Adrenal gland (tissue), 9 donors: ENCODE measurements at regions not wholly inside any gene's neighbourhood (a gene's known extent, or its start where the extent isn't known, plus 50 kb on each side); places are given as distances from the start of the nearest gene placed in this dataset.

Source experiments
- DNase-seq, 7 donors: peaks; one replicate each; pipeline ENCODE4 v3.0.0-alpha.2; 2019 to 2020
- H3K27ac ChIP-seq, 5 donors: fragments of 200-600 bp; sonication (generic) in 4 of 5; 1 replicate in 3 of 5; 2 replicates in 2 of 5; pipeline versions ENCODE4 v1.5.1 to v1.8.0; 2016 to 2020; ENCODE audit warnings: mild to moderate bottlenecking in 1 of 5
- H3K27me3 ChIP-seq: fragments of 200-600 bp; 2 replicates; pipeline ENCODE4 v1.8.0; 2021
- H3K36me3 ChIP-seq, 2 donors: fragments of 200-600 bp; replicated peaks in 1 of 2; 1 replicate in 1 of 2; 2 replicates in 1 of 2; pipeline versions ENCODE4 v1.5.1 to v1.8.0; 2018 to 2022
- H3K4me1 ChIP-seq, 2 donors: fragments of 200-600 bp; replicated peaks in 1 of 2; 1 replicate in 1 of 2; 2 replicates in 1 of 2; pipeline versions ENCODE4 v1.5.1 to v1.8.0; 2018 to 2021
- H3K4me3 ChIP-seq, 4 donors: fragments of 200-600 bp; sonication (generic) in 3 of 4; one replicate each; pipeline ENCODE4 v1.5.1; 2016 to 2018
- H3K9me3 ChIP-seq, 3 donors: fragments of 200-600 bp; sonication (generic) in 1 of 3; replicated peaks in 1 of 3; 1 replicate in 2 of 3; 2 replicates in 1 of 3; pipeline versions ENCODE4 v1.5.1 to v1.8.0; 2016 to 2021
- POLR2A ChIP-seq, 2 donors: fragments of 450-650 bp; IDR thresholded peaks; one replicate each; pipeline ENCODE4 v1.6.1; 2017; ENCODE audit warnings: antibody characterized with exemption in 2 of 2, mild to moderate bottlenecking in 2 of 2, moderate library complexity in 1 of 2
- WGBS, 4 donors: extraction: QIAGEN DNeasy Blood & Tissue Kit in 2 of 4; methylation state at CpG; one replicate each; pipeline versions ENCODE4 v1.1.5 to v1.1.7; 2013 to 2017; 5-methylcytosine and 5-hydroxymethylcytosine counted together
- intact Hi-C, 2 donors: fragments of 100-400 bp; cut with DNase I; formaldehyde crosslinking; loops; one replicate each; pipeline versions ENCODE4 v1.14.1 to v1.15.0; 2022 to 2023
- TF ChIP-seq, protein P1 (sequence below), 6 experiments: fragments of 450-650 bp in 4 of 6; fragments of 200-600 bp in 2 of 6; sonication (generic) in 1 of 6; IDR thresholded peaks; 1 replicate in 5 of 6; 2 replicates in 1 of 6; pipeline versions ENCODE4 v1.5.1 to v1.8.0; 2016 to 2021; ENCODE audit warnings: antibody characterized with exemption in 6 of 6, mild to moderate bottlenecking in 2 of 6, moderate library complexity in 1 of 6
- donor health status: healthy with polysubstance abuse.
- donor health status: Bipolar disorder and iron deficiency.
- donor health status: DM: yes; HTN: yes; CAD: no.
- donor health status: DM: no; HTN: no; CAD: no.
- donor health status: DM: no; HTN: no; CAD: no.

- no peaks in the 10 kb centered on the region for H3K36me3 ChIP-seq
- 48 to 52% (median 50%) methylated on average over 3 of the region's 3 CpGs for WGBS, 4 donors
- no peaks in the 10 kb centered on the region for H3K27me3 ChIP-seq
- DNase-seq: no peak
- TF ChIP-seq POLR2A (IDR thresholded peaks at IDR 0.05): no peak
- TF ChIP-seq, protein P1, sequence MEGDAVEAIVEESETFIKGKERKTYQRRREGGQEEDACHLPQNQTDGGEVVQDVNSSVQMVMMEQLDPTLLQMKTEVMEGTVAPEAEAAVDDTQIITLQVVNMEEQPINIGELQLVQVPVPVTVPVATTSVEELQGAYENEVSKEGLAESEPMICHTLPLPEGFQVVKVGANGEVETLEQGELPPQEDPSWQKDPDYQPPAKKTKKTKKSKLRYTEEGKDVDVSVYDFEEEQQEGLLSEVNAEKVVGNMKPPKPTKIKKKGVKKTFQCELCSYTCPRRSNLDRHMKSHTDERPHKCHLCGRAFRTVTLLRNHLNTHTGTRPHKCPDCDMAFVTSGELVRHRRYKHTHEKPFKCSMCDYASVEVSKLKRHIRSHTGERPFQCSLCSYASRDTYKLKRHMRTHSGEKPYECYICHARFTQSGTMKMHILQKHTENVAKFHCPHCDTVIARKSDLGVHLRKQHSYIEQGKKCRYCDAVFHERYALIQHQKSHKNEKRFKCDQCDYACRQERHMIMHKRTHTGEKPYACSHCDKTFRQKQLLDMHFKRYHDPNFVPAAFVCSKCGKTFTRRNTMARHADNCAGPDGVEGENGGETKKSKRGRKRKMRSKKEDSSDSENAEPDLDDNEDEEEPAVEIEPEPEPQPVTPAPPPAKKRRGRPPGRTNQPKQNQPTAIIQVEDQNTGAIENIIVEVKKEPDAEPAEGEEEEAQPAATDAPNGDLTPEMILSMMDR (IDR thresholded peaks at IDR 0.05): no peak
- H3K4me3 ChIP-seq: no peak overlapping the region
- intact Hi-C loops: no loop called here
- H3K9me3 ChIP-seq: no peaks in the 10 kb centered on the region
- H3K27ac ChIP-seq: no peak overlapping the region
- H3K4me1 ChIP-seq: no peaks in the 10 kb centered on the region
Measured at GRCh38 chr6:80689716-80690395, 583.4 kb downstream of the BCKDHB start.

DNA sequence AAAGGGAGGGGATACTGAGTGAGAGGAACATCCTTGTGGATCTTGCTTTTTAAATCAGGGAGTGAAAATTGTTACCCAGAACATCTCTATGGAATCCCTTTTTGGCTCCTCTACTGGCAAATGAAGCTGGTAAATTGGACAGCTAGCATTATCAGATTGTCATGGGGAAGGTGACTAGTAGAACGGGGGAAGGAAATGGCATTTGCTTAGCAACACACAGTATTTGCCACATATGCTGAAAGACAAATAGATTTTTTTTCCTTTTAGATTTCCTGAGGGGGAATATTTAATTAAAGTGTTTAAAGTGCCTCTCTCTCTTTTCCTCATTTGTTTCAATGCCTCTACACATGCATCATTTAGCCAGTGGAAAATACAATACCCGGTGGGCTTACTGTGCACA is 573.5 kb downstream of the BCKDHB start:
- no peak overlapping the region for H3K27ac ChIP-seq
- H3K9me3 ChIP-seq: no peaks in the 10 kb centered on the region
- 64 to 78% (median 70%) methylated on average over 2 of the region's 2 CpGs for WGBS, 4 donors
- no peak for TF ChIP-seq POLR2A (IDR thresholded peaks at IDR 0.05)
- TF ChIP-seq, protein P1 (IDR thresholded peaks at IDR 0.05): no peak
- DNase-seq: no peak
- no peaks in the 10 kb centered on the region for H3K36me3 ChIP-seq
- intact Hi-C loops: no loop called here
- H3K4me3 ChIP-seq: no peak overlapping the region
- no peaks in the 10 kb centered on the region for H3K27me3 ChIP-seq
- no peaks in the 10 kb centered on the region for H3K4me1 ChIP-seq

- no peaks in the 10 kb centered on the region for H3K9me3 ChIP-seq
- intact Hi-C loops: no loop called here
- no peaks in the 10 kb centered on the region for H3K4me1 ChIP-seq
- H3K4me3 ChIP-seq: no peak overlapping the region
- H3K27me3 ChIP-seq: no peaks in the 10 kb centered on the region
- no peak for TF ChIP-seq POLR2A (IDR thresholded peaks at IDR 0.05)
- TF ChIP-seq, protein P1 (IDR thresholded peaks at IDR 0.05): no peak
- no peaks in the 10 kb centered on the region for H3K36me3 ChIP-seq
- 58 to 81% (median 75%) methylated on average over 3 of the region's 3 CpGs for WGBS, 4 donors
- H3K27ac ChIP-seq: no peak overlapping the region
- DNase-seq: no peak
Measured at GRCh38 chr6:80676386-80676785, 569.9 kb downstream of the BCKDHB start.

- H3K9me3 ChIP-seq: no peaks in the 10 kb centered on the region
- no peak overlapping the region for H3K4me3 ChIP-seq
- H3K27me3 ChIP-seq: no peaks in the 10 kb centered on the region
- no peak for DNase-seq
- H3K4me1 ChIP-seq: no peaks in the 10 kb centered on the region
- no peak overlapping the region for H3K27ac ChIP-seq
- 79 to 91% (median 84%) methylated on average over 1 of the region's 1 CpG for WGBS, 4 donors
- intact Hi-C loops: no loop called here
- TF ChIP-seq, protein P1 (IDR thresholded peaks at IDR 0.05): no peak
- no peak for TF ChIP-seq POLR2A (IDR thresholded peaks at IDR 0.05)
- no peaks in the 10 kb centered on the region for H3K36me3 ChIP-seq
Measured at GRCh38 chr6:80674669-80675068, 568.2 kb downstream of the BCKDHB start.
